Ishikawa (cell line): ENCODE measurements at regions not wholly inside any gene's neighbourhood (a gene's known extent, or its start where the extent isn't known, plus 50 kb on each side); places are given as distances from the start of the nearest gene placed in this dataset.

ENCODE experiments used
- CEBPB ChIP-seq: IDR thresholded peaks from 2 replicates; pipeline ENCODE4 v1.6.1; 2012
- CREB1 ChIP-seq: IDR thresholded peaks from 2 replicates; pipeline ENCODE4 v1.6.1; 2012; ENCODE audit warnings: low read depth
- EGR1 ChIP-seq: IDR thresholded peaks from 2 replicates; pipeline ENCODE4 v1.6.1; 2012
- EP300 ChIP-seq: IDR thresholded peaks from 2 replicates; pipeline ENCODE4 v1.6.1; 2012; ENCODE audit warnings: borderline replicate concordance
- FOXM1 ChIP-seq: IDR thresholded peaks from 2 replicates; pipeline ENCODE4 v1.6.1; 2012; ENCODE audit warnings: low read depth, borderline replicate concordance
- NFIC ChIP-seq: IDR thresholded peaks from 2 replicates; pipeline ENCODE4 v1.6.1; 2012
- RAD21 ChIP-seq: IDR thresholded peaks from 2 replicates; pipeline ENCODE4 v1.6.1; 2012; ENCODE audit warnings: low read depth
- TAF1 ChIP-seq: IDR thresholded peaks from 2 replicates; pipeline ENCODE4 v1.6.1; 2012; ENCODE audit warnings: low read depth, mild to moderate bottlenecking
- TCF12 ChIP-seq: IDR thresholded peaks from 2 replicates; pipeline ENCODE4 v1.6.1; 2012; ENCODE audit warnings: low read depth
- TEAD4 ChIP-seq: IDR thresholded peaks from 2 replicates; pipeline ENCODE4 v1.6.1; 2012
- YY1 ChIP-seq: IDR thresholded peaks from 2 replicates; pipeline ENCODE4 v1.6.1; 2012; ENCODE audit warnings: low read depth
- ZBTB7A ChIP-seq: IDR thresholded peaks from 2 replicates; pipeline ENCODE4 v1.6.1; 2012; ENCODE audit warnings: low read depth
- TF ChIP-seq, protein P1 (sequence below): IDR thresholded peaks from 2 replicates; pipeline ENCODE4 v1.6.1; 2012; ENCODE audit warnings: low read depth, mild to moderate bottlenecking
- TF ChIP-seq, protein P2 (sequence below): IDR thresholded peaks from 2 replicates; pipeline ENCODE4 v1.6.1; 2012
- TF ChIP-seq, protein P3 (sequence below): IDR thresholded peaks from 2 replicates; pipeline ENCODE4 v1.6.1; 2012

GRCh38 chr16:47834485-47835024, 321.2 kb downstream of the ABCC12 start:
- TF ChIP-seq CEBPB (no peak), TCF12 (no peak), EGR1 (no peak), TEAD4 (no peak), YY1 (no peak), RAD21 (no peak), EP300 (no peak), CREB1 (no peak), TAF1 (no peak), ZBTB7A (no peak), NFIC (no peak), FOXM1 (no peak)
- TF ChIP-seq, protein P1, sequence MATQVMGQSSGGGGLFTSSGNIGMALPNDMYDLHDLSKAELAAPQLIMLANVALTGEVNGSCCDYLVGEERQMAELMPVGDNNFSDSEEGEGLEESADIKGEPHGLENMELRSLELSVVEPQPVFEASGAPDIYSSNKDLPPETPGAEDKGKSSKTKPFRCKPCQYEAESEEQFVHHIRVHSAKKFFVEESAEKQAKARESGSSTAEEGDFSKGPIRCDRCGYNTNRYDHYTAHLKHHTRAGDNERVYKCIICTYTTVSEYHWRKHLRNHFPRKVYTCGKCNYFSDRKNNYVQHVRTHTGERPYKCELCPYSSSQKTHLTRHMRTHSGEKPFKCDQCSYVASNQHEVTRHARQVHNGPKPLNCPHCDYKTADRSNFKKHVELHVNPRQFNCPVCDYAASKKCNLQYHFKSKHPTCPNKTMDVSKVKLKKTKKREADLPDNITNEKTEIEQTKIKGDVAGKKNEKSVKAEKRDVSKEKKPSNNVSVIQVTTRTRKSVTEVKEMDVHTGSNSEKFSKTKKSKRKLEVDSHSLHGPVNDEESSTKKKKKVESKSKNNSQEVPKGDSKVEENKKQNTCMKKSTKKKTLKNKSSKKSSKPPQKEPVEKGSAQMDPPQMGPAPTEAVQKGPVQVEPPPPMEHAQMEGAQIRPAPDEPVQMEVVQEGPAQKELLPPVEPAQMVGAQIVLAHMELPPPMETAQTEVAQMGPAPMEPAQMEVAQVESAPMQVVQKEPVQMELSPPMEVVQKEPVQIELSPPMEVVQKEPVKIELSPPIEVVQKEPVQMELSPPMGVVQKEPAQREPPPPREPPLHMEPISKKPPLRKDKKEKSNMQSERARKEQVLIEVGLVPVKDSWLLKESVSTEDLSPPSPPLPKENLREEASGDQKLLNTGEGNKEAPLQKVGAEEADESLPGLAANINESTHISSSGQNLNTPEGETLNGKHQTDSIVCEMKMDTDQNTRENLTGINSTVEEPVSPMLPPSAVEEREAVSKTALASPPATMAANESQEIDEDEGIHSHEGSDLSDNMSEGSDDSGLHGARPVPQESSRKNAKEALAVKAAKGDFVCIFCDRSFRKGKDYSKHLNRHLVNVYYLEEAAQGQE = no peak
- TF ChIP-seq, protein P2, sequence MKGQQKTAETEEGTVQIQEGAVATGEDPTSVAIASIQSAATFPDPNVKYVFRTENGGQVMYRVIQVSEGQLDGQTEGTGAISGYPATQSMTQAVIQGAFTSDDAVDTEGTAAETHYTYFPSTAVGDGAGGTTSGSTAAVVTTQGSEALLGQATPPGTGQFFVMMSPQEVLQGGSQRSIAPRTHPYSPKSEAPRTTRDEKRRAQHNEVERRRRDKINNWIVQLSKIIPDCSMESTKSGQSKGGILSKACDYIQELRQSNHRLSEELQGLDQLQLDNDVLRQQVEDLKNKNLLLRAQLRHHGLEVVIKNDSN = no peak
- TF ChIP-seq, protein P3, sequence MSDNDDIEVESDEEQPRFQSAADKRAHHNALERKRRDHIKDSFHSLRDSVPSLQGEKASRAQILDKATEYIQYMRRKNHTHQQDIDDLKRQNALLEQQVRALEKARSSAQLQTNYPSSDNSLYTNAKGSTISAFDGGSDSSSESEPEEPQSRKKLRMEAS = no peak

GRCh38 chr16:47833771-47834170, 322.0 kb downstream of the ABCC12 start:
- TF ChIP-seq CEBPB = no peak
- TF ChIP-seq CREB1 = no peak
- no peak for TF ChIP-seq TCF12
- TF ChIP-seq RAD21 = no peak
- no peak for TF ChIP-seq TEAD4
- TF ChIP-seq ZBTB7A = no peak
- no peak for TF ChIP-seq NFIC
- TF ChIP-seq, protein P2 = no peak
- no peak for TF ChIP-seq TAF1
- TF ChIP-seq, protein P3 = no peak
- TF ChIP-seq YY1 = no peak
- TF ChIP-seq FOXM1 = no peak
- no peak for TF ChIP-seq EP300
- no peak for TF ChIP-seq EGR1
- TF ChIP-seq, protein P1 = no peak

GRCh38 chr16:47829850-47830600, 325.8 kb downstream of the ABCC12 start:
- TF ChIP-seq, protein P2 = no peak
- TF ChIP-seq TAF1 (no peak), EP300 (no peak), CEBPB (no peak), CREB1 (no peak), RAD21 (no peak), ZBTB7A (no peak), TEAD4 (no peak), FOXM1 (no peak), NFIC (no peak), EGR1 (no peak), TCF12 (no peak), YY1 (no peak)
- TF ChIP-seq, protein P1 = no peak
- TF ChIP-seq, protein P3 = no peak
